Thymus (tissue), 11 donors: ENCODE measurements at regions not wholly inside any gene's neighbourhood (a gene's known extent, or its start where the extent isn't known, plus 50 kb on each side); places are given as distances from the start of the nearest gene placed in this dataset.
A peak's percentile ranks its signal among the peaks of the same experiment; 100 is the strongest.
"Not testable (repeated sequence)": the region's sequence is repeated elsewhere in the genome, so short reads cannot be mapped to it uniquely, and the experiment has no call there.

Experiments used
- DNase-seq, 9 donors: peaks; one replicate each; pipeline ENCODE4 v3.0.0-alpha.2; 2013; ENCODE audit warnings: low spot score in 9 of 9, low read depth in 6 of 9, missing footprints in 1 of 9
- H3K27ac ChIP-seq, 2 donors: one replicate each; pipeline ENCODE4 v1.5.1; 2013; ENCODE audit warnings: control low read depth in 1 of 2, low read depth in 1 of 2, low read length in 1 of 2, mild to moderate bottlenecking in 1 of 2, moderate library complexity in 1 of 2
- H3K27me3 ChIP-seq, 2 donors: one replicate each; pipeline ENCODE4 v1.5.1; 2013; ENCODE audit warnings: low read length in 1 of 2; ENCODE audit not compliant: control insufficient read depth in 2 of 2, insufficient read depth in 1 of 2
- H3K36me3 ChIP-seq, 2 donors: one replicate each; pipeline ENCODE4 v1.5.1; 2013; ENCODE audit warnings: low read length in 1 of 2, mild to moderate bottlenecking in 1 of 2, moderate library complexity in 1 of 2; ENCODE audit not compliant: control insufficient read depth in 2 of 2, insufficient read depth in 2 of 2
- H3K4me1 ChIP-seq, 2 donors: one replicate each; pipeline ENCODE4 v1.5.1; 2013; ENCODE audit warnings: low read length in 2 of 2; ENCODE audit not compliant: control insufficient read depth in 2 of 2, insufficient read depth in 2 of 2
- H3K4me3 ChIP-seq, 2 donors: one replicate each; pipeline ENCODE4 v1.5.1; 2013; ENCODE audit warnings: low read length in 2 of 2, control low read depth in 1 of 2, mild to moderate bottlenecking in 1 of 2
- H3K9me3 ChIP-seq, 2 donors: one replicate each; pipeline ENCODE4 v1.5.1; 2013; ENCODE audit warnings: low read length in 1 of 2, mild to moderate bottlenecking in 1 of 2; ENCODE audit not compliant: control insufficient read depth in 2 of 2, insufficient read depth in 1 of 2
- WGBS: extraction: QIAGEN DNeasy Blood & Tissue Kit; methylation state at CpG from one replicate; pipeline ENCODE4 v1.1.7; 2013; 5-methylcytosine and 5-hydroxymethylcytosine counted together
- donor health status: healthy.

GRCh38 chr1:96596226-96596922 is 125.2 kb upstream of the PTBP2 start:
- no peak overlapping the region for H3K4me3 ChIP-seq
- peak in 4 of 9 donors; percentile 1 to 7 (median 6) for DNase-seq
- H3K9me3 ChIP-seq: no peaks in the 10 kb centered on the region
- 54% methylated on average over 4 of the region's 4 CpGs for WGBS
- H3K27me3 ChIP-seq: no peaks in the 10 kb centered on the region
- H3K4me1 ChIP-seq: no peaks in the 10 kb centered on the region
- no peak overlapping the region for H3K27ac ChIP-seq
- no peaks in the 10 kb centered on the region for H3K36me3 ChIP-seq

DNA sequence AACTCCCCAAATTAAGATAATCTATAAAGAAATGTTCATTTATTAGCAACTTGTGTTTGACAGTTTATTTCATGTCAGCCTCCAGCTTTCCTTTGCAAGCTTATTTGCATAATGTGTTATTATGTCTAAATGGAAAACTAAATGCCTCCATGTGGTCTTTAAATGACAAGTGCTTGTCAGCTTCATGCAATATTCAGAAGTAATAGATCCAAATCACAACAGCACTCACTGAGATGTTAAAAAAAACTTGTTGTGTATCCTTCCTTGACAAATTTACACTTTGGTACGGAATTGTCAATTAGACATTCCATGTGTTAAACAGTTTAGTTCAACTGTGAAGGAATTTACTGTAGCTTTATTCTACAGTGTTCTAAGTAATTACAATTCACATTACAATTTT is 124.4 kb upstream of the PTBP2 start:
- H3K4me3 ChIP-seq: no peak overlapping the region
- H3K4me1 ChIP-seq: no peaks in the 10 kb centered on the region
- H3K27me3 ChIP-seq: no peaks in the 10 kb centered on the region
- H3K36me3 ChIP-seq: no peaks in the 10 kb centered on the region
- WGBS: 93% methylated on average over 1 of the region's 1 CpG
- H3K9me3 ChIP-seq: no peaks in the 10 kb centered on the region
- no peak overlapping the region for H3K27ac ChIP-seq
- DNase-seq: no peak

GRCh38 chr1:96598416-96599168 is 123.0 kb upstream of the PTBP2 start:
- no peaks in the 10 kb centered on the region for H3K27me3 ChIP-seq
- no peaks in the 10 kb centered on the region for H3K4me1 ChIP-seq
- no peak for DNase-seq
- H3K27ac ChIP-seq: no peak overlapping the region
- H3K9me3 ChIP-seq: no peaks in the 10 kb centered on the region
- no peaks in the 10 kb centered on the region for H3K36me3 ChIP-seq
- no peak overlapping the region for H3K4me3 ChIP-seq
- 73% methylated on average over 4 of the region's 4 CpGs for WGBS

- DNase-seq, H3K9me3 ChIP-seq: not testable (repeated sequence)
Measured at GRCh38 chr1:96604620-96605019, 117.0 kb upstream of the PTBP2 start.

GRCh38 chr1:96617375-96617774 is 104.2 kb upstream of the PTBP2 start:
- not testable (repeated sequence) for H3K27me3 ChIP-seq, H3K27ac ChIP-seq, H3K36me3 ChIP-seq, H3K9me3 ChIP-seq, DNase-seq, H3K4me3 ChIP-seq, H3K4me1 ChIP-seq
- WGBS: 96% methylated on average over 5 of the region's 5 CpGs

More at GRCh38 chr1:96604620-96605019, 117.0 kb upstream of the PTBP2 start:
- H3K4me3 ChIP-seq, H3K27me3 ChIP-seq, H3K36me3 ChIP-seq, H3K4me1 ChIP-seq, H3K27ac ChIP-seq: not testable (repeated sequence)
- WGBS: 92% methylated on average over 16 of the region's 16 CpGs

- 92% methylated on average over 1 of the region's 1 CpG for WGBS
- no peaks in the 10 kb centered on the region for H3K36me3 ChIP-seq
- no peak overlapping the region for H3K27ac ChIP-seq
- no peak for DNase-seq
- no peaks in the 10 kb centered on the region for H3K4me1 ChIP-seq
- no peaks in the 10 kb centered on the region for H3K27me3 ChIP-seq
- H3K4me3 ChIP-seq: no peak overlapping the region
- H3K9me3 ChIP-seq: no peaks in the 10 kb centered on the region
Measured at GRCh38 chr1:96632045-96632664, 89.4 kb upstream of the PTBP2 start.

DNA sequence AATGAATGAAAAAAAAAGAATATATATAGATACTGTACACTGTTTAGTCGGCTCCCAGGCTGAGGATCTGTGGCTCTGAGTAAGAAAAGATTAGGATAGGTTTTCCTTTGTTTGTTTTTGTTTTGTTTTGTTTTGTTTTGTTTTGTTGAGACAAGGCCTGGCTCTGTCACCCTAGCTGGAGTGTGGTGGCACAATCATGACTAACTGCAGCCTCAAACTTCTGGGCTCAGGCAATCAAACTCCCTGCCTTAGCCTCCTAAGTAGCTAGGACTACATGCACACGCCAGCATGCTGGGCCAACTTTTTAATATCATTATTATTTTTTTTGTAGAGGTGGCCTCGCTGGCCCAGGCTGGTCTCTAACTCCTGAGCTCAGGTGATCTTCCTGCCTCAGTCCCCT is 87.9 kb upstream of the PTBP2 start:
- Histone ChIP-seq H3K27me3 (no peaks in the 10 kb centered on the region), H3K27ac (no peak overlapping the region)
- DNase-seq: no peak

DNA sequence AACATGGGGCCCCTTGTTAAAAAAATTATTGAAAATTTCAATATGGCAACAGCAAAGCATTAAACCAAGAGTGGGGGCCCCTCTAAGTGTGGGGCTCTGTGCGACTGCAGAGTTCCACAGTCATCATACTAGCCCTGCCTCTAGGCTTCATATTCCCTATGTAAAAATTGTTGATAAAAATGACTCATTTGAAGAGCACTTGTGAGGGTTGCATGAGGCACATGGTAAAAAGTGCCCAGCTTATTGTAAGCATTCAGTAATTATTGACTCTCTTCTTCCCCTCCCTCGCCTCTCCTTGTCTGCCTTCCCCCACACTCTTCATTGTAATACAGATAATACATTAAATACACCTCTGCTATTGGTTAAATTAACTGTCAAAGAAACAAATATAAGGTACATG is 86.7 kb upstream of the PTBP2 start:
- DNase-seq: no peak
- WGBS: 95% methylated on average over 2 of the region's 2 CpGs
- no peak overlapping the region for H3K4me3 ChIP-seq

More for the DNA sequence above, 87.9 kb upstream of the PTBP2 start:
- no peaks in the 10 kb centered on the region for H3K36me3 ChIP-seq
- no peaks in the 10 kb centered on the region for H3K9me3 ChIP-seq
- H3K4me1 ChIP-seq: no peaks in the 10 kb centered on the region
- no peak overlapping the region for H3K4me3 ChIP-seq
- 93% methylated on average over 3 of the region's 3 CpGs for WGBS

DNA sequence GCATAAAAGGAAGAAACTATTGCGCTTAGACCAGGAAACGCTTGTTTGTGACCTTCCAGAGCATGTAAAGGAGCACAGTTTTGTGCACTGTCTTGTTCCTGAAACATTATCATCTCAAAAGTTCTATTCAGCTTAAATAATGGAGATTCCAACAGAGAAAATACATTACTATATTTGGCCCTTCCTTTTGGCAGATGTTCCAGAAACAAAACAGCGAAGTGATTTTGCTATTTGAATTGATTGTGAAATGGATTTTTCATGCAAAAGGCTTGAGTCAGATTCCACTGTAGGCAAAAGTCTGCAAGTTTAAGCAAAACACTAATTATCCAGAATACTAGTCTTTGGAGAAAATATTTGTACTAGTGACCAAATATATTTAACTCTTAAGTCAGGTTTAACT is 80.3 kb upstream of the PTBP2 start:
- DNase-seq: no peak
- Histone ChIP-seq H3K36me3 (no peaks in the 10 kb centered on the region), H3K4me1 (no peaks in the 10 kb centered on the region), H3K27ac (no peak overlapping the region), H3K27me3 (no peaks in the 10 kb centered on the region), H3K4me3 (no peak overlapping the region), H3K9me3 (no peaks in the 10 kb centered on the region)
- WGBS: 96% methylated on average over 3 of the region's 3 CpGs

More for the DNA sequence above, 86.7 kb upstream of the PTBP2 start:
- H3K27me3 ChIP-seq: no peaks in the 10 kb centered on the region
- H3K4me1 ChIP-seq: no peaks in the 10 kb centered on the region
- H3K9me3 ChIP-seq: no peaks in the 10 kb centered on the region
- no peak overlapping the region for H3K27ac ChIP-seq
- H3K36me3 ChIP-seq: no peaks in the 10 kb centered on the region
